Endothelial cell (in vitro differentiated cells): ENCODE measurements at regions not wholly inside any gene's neighbourhood (a gene's known extent, or its start where the extent isn't known, plus 50 kb on each side); places are given as distances from the start of the nearest gene placed in this dataset.

Experiments used
- DNase-seq: peaks from one replicate; pipeline ENCODE4 v3.0.0; 2021; ENCODE audit warnings: low spot score
- H3K27ac Mint-ChIP-seq: one replicate; pipeline ENCODE4 v1.8.0; 2021; ENCODE audit warnings: mixed read lengths, inconsistent platforms; ENCODE audit not compliant: unreplicated experiment
- H3K27me3 Mint-ChIP-seq: one replicate; pipeline ENCODE4 v1.8.0; 2021; ENCODE audit warnings: mild to moderate bottlenecking, moderate library complexity, mixed read lengths, inconsistent platforms; ENCODE audit not compliant: unreplicated experiment
- H3K36me3 Mint-ChIP-seq: one replicate; pipeline ENCODE4 v1.8.0; 2021; ENCODE audit warnings: mild to moderate bottlenecking, low read depth, mixed read lengths, inconsistent platforms; ENCODE audit not compliant: unreplicated experiment
- H3K4me1 Mint-ChIP-seq: one replicate; pipeline ENCODE4 v1.8.0; 2021; ENCODE audit warnings: mild to moderate bottlenecking, mixed read lengths, inconsistent platforms; ENCODE audit not compliant: unreplicated experiment
- H3K4me3 Mint-ChIP-seq: one replicate; pipeline ENCODE4 v1.8.0; 2021; ENCODE audit warnings: mild to moderate bottlenecking, mixed read lengths, inconsistent platforms; ENCODE audit not compliant: unreplicated experiment
- H3K9me3 Mint-ChIP-seq: one replicate; pipeline ENCODE4 v1.8.0; 2021; ENCODE audit warnings: mixed read lengths, inconsistent platforms; ENCODE audit not compliant: unreplicated experiment
- CTCF ChIP-seq: fragments of 200-600 bp; sonication (generic); IDR thresholded peaks from one replicate; pipeline ENCODE4 v1.5.0; 2021; ENCODE audit warnings: antibody characterized with exemption; ENCODE audit not compliant: unreplicated experiment

- no peak for DNase-seq
- H3K36me3 Mint-ChIP-seq: no peaks in the 10 kb centered on the region
- TF ChIP-seq CTCF: no peak
- H3K27ac Mint-ChIP-seq: no peak overlapping the region
- H3K27me3 Mint-ChIP-seq: no peaks in the 10 kb centered on the region
- H3K4me1 Mint-ChIP-seq: peaks cover 3% of the 10 kb centered on the region
- H3K9me3 Mint-ChIP-seq: no peaks in the 10 kb centered on the region
- no peak overlapping the region for H3K4me3 Mint-ChIP-seq
Observed at GRCh38 chr14:44778604-44779003, 183.1 kb downstream of the KLHL28 start.

- H3K4me1 Mint-ChIP-seq: peaks cover 3% of the 10 kb centered on the region
- no peak for DNase-seq
- no peak for TF ChIP-seq CTCF
- no peak overlapping the region for H3K27ac Mint-ChIP-seq
- no peaks in the 10 kb centered on the region for H3K9me3 Mint-ChIP-seq
- H3K27me3 Mint-ChIP-seq: no peaks in the 10 kb centered on the region
- H3K4me3 Mint-ChIP-seq: no peak overlapping the region
- H3K36me3 Mint-ChIP-seq: no peaks in the 10 kb centered on the region
Observed at GRCh38 chr14:44777584-44777983, 184.2 kb downstream of the KLHL28 start.

GRCh38 chr14:44775248-44775647 lies 186.5 kb downstream of the KLHL28 start:
- Mint-ChIP-seq H3K27me3 (no peaks in the 10 kb centered on the region), H3K27ac (no peak overlapping the region), H3K4me3 (no peak overlapping the region), H3K36me3 (no peaks in the 10 kb centered on the region), H3K4me1 (peaks cover 3% of the 10 kb centered on the region), H3K9me3 (no peaks in the 10 kb centered on the region)
- TF ChIP-seq CTCF: no peak
- no peak for DNase-seq

- no peak for TF ChIP-seq CTCF
- Mint-ChIP-seq H3K27me3 (no peaks in the 10 kb centered on the region), H3K36me3 (no peaks in the 10 kb centered on the region)
Observed at GRCh38 chr14:44774396-44774795, 187.4 kb downstream of the KLHL28 start.

GRCh38 chr14:44771496-44771895 lies 190.3 kb downstream of the KLHL28 start:
- Mint-ChIP-seq H3K36me3 (no peaks in the 10 kb centered on the region), H3K27me3 (no peaks in the 10 kb centered on the region), H3K4me3 (no peak overlapping the region), H3K4me1 (peaks cover 3% of the 10 kb centered on the region), H3K27ac (no peak overlapping the region), H3K9me3 (no peaks in the 10 kb centered on the region)
- no peak for TF ChIP-seq CTCF
- DNase-seq: no peak

More at GRCh38 chr14:44774396-44774795, 187.4 kb downstream of the KLHL28 start:
- Mint-ChIP-seq H3K4me1 (peaks cover 3% of the 10 kb centered on the region), H3K9me3 (no peaks in the 10 kb centered on the region), H3K4me3 (no peak overlapping the region), H3K27ac (no peak overlapping the region)
- no peak for DNase-seq
